Urinary bladder (tissue), 3 donors: ENCODE measurements at regions not wholly inside any gene's neighbourhood (a gene's known extent, or its start where the extent isn't known, plus 50 kb on each side); places are given as distances from the start of the nearest gene placed in this dataset.

Source experiments
- DNase-seq: peaks from one replicate; pipeline ENCODE4 v3.0.0-alpha.2; 2015; ENCODE audit errors: extremely low spot score
- H3K27ac ChIP-seq: one replicate; pipeline ENCODE4 v1.5.1; 2013; ENCODE audit warnings: low read depth, mild to moderate bottlenecking, moderate library complexity
- H3K36me3 ChIP-seq: one replicate; pipeline ENCODE4 v1.6.1; 2013; ENCODE audit warnings: mild to moderate bottlenecking, moderate library complexity; ENCODE audit not compliant: insufficient read depth
- H3K4me1 ChIP-seq: one replicate; pipeline ENCODE4 v1.6.1; 2013; ENCODE audit warnings: mild to moderate bottlenecking, moderate library complexity; ENCODE audit not compliant: insufficient read depth
- H3K4me3 ChIP-seq: one replicate; pipeline ENCODE4 v1.5.1; 2013; ENCODE audit warnings: low read depth, low read length
- WGBS: extraction: QIAGEN DNeasy Blood & Tissue Kit; methylation state at CpG from one replicate; pipeline ENCODE4 v1.1.7; 2013; 5-methylcytosine and 5-hydroxymethylcytosine counted together
- donor health status: healthy with polysubstance abuse.
- donor health status: healthy.

DNA sequence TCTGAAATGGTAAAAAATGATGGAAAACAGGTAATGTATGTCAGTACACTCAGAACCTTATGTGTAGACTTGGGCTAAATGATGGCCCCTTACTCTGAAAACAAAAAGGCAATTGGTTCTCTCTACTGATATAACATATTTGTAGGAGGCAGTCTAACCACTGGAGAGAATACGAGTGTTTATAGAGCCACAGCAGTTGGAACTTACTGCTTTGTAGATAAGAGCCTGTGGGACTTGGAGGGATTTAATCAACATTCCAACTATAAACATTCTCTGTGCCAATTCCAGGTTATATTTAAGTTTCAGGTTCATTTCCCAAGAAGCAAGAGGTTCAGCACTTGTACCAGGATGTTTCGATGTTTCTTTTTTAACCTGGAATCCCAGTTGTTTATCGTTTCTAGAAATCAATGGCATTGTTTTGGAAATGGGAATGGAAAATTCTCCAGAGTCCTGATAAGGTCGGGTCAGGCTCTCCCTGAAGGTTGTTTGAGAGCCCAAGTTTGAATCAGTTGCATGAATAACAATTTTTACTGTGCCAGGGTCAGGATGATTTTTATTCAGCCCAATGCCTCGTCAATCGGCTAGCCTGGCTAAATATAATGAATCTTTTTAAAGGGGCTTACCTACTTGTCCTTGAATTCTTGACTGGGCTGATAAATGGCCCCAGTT, 278.4 kb upstream of the FAM98A start:
- no peaks in the 10 kb centered on the region for H3K36me3 ChIP-seq
- 23% methylated on average over 6 of the region's 6 CpGs for WGBS
- no peaks in the 10 kb centered on the region for H3K4me1 ChIP-seq
- no peak for DNase-seq
- H3K4me3 ChIP-seq = no peak overlapping the region
- H3K27ac ChIP-seq = no peak overlapping the region

DNA sequence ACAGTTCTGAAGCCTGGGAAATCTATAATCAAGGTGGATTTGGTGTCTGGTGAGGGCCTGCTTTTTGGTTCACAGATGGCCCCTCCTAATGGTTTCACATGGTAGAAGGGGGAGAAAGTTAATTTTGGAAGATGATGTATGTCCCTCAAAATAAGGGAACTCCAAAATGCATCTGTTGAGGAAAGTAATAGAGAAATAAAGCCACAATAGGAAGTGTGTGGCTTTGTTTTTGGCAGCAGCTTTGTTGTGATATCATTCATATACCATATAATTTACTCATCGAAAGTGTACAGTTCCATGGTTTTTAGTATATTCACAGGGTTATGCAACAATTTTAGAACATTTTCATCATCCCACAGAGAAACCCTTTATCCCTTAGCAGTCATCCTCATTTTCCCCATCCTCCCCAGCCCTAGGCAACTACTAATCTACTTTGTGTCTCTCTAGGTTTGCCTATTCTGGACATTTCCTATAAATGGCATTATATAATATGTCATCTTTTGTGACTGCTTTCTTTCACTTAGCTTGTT, 274.0 kb upstream of the FAM98A start:
- DNase-seq = no peak
- Histone ChIP-seq H3K27ac (no peak overlapping the region), H3K36me3 (no peaks in the 10 kb centered on the region), H3K4me1 (no peaks in the 10 kb centered on the region), H3K4me3 (no peak overlapping the region)
- 86% methylated on average over 1 of the region's 1 CpG for WGBS

DNA sequence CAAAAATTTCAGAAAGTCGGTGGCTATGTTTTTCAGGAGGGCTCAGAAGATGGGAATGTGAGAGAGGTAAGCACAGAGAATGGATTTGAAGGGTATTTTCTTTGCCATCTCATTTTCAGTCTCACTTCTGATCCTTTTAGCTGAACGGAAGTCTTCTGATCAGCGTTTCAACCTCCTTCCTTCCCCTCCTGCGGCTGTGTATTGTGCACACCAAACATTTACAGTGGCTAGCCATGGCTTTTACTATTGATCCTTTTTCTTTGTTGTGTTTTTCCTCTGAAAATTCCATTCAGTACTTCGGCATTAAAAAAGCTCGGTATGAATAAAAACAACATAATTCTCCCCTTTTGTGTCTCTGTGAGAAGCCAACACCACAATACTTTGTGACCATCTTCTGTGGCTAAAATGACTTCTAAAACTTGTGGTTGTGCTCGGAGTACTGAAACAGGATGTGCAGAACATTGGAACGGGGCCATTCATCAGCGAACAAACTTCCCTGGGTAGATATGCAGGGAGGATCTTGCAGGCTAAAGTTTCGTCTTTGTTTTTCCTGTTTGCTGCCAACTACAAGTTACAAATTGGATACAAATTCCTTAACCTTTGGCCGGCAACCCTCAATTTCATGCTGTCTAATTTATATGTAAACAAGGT, 260.8 kb upstream of the FAM98A start:
- 50% methylated on average over 11 of the region's 11 CpGs for WGBS
- no peaks in the 10 kb centered on the region for H3K36me3 ChIP-seq
- no peak for DNase-seq

DNA sequence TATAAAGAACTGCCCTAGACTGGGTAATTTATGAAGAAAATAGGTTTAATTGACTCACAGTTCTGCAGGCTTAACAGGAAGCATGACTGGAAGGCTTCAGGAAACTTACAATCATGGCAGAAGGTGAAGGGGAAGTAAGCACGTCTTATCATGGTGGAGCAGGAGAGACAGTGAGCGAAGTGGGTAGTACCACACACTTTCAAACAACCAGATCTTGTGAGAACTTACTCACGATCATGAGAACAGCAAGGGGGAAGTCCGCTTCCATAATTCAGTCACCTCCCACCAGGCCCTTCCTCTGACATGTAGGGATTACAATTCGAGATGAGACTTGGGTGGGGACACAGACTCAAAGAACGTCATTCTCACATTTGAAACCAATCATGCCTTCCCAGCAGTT, 260.1 kb upstream of the FAM98A start:
- no peak overlapping the region for H3K4me3 ChIP-seq
- 77% methylated on average over 6 of the region's 6 CpGs for WGBS
- no peak for DNase-seq
- H3K4me1 ChIP-seq = no peaks in the 10 kb centered on the region
- no peak overlapping the region for H3K27ac ChIP-seq
- no peaks in the 10 kb centered on the region for H3K36me3 ChIP-seq

More for the DNA sequence above, 260.8 kb upstream of the FAM98A start:
- Histone ChIP-seq H3K4me1 (no peaks in the 10 kb centered on the region), H3K27ac (no peak overlapping the region), H3K4me3 (no peak overlapping the region)

DNA sequence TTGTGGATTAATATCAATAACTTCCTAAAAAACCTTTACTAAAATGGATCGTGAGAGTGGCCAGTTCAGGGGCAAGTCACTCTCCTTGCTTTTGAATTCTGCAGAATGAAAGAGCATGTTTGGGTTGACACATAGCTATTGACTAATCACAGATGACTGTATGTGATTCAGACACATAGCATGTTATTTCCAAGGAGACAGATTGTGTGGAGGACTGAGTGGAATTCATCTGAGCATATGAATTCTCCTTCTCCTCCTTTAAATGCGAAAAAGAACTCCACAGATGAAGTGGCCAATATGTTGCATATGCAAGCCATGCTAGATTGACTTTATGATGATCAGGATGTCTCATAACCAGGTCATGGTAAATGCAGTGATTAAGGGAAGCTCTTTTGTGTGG, 249.4 kb upstream of the FAM98A start:
- no peak overlapping the region for H3K27ac ChIP-seq
- H3K4me1 ChIP-seq = no peaks in the 10 kb centered on the region
- H3K4me3 ChIP-seq = no peak overlapping the region
- H3K36me3 ChIP-seq = no peaks in the 10 kb centered on the region
- WGBS = 94% methylated on average over 2 of the region's 2 CpGs
- no peak for DNase-seq

DNA sequence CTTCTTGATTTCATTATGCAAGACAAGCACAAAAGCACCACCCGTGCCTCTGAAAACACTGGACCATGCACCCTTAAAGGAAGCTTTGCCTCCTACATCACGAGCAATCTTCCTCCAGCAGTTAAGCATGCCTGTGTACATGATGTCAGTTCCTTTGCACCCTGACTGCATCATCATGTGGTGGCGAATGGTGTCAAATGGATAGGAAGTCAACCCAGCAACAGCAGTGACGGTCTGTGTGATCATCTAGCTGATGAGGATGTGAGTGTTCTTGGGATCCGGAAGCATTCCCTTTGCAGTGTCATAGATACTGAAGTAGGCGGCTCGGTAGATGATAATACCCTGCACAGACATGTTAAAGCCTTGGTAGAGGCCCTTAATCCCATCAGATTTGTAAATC, 240.7 kb upstream of the FAM98A start:
- 91% methylated on average over 7 of the region's 7 CpGs for WGBS
- Histone ChIP-seq H3K27ac (no peak overlapping the region), H3K36me3 (no peaks in the 10 kb centered on the region), H3K4me1 (no peaks in the 10 kb centered on the region), H3K4me3 (no peak overlapping the region)
- no peak for DNase-seq

DNA sequence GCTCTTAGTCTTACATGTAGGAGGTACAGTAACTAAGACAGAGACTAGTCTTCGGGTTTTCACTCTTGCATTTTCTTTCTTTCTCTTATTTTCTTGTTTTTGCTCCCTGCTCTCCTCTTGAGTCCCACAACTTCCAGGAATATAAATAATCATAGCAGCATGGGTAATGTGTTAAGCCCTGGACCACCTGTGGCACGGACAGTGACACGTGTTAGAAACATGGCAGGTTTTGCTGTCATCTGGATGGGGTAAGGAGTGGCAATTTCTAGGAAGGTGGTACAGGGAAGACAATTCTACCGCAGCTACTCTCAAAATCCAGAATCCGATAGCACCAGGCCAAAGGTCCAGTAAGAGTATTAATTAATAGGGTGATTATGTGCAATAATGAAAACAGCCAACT, 237.5 kb upstream of the FAM98A start:
- WGBS = 96% methylated on average over 5 of the region's 5 CpGs
- no peaks in the 10 kb centered on the region for H3K36me3 ChIP-seq
- no peak overlapping the region for H3K4me3 ChIP-seq
- DNase-seq = no peak
- H3K27ac ChIP-seq = no peak overlapping the region
- no peaks in the 10 kb centered on the region for H3K4me1 ChIP-seq

DNA sequence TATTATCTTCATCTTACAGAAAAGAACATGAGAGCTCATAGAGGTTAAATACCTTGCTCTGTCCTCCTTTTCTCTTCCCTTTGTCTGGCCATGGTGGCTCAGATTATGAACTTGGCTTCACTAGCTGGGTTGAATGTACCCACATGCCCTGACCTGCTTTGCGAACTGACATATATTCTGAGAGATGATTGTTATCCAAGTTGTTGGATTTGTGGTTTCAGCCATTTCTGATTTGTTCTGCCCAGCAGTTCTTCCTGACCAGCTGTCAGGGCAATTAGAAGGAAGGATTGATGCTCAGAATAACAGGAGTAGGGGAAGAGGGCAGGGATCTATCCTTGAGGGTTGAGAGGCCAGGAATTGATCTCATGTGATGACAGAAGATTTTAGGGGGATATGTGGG, 236.8 kb upstream of the FAM98A start:
- Histone ChIP-seq H3K4me3 (no peak overlapping the region), H3K27ac (no peak overlapping the region), H3K4me1 (no peaks in the 10 kb centered on the region), H3K36me3 (no peaks in the 10 kb centered on the region)
- DNase-seq = no peak
- WGBS = 72% methylated on average over 1 of the region's 1 CpG

DNA sequence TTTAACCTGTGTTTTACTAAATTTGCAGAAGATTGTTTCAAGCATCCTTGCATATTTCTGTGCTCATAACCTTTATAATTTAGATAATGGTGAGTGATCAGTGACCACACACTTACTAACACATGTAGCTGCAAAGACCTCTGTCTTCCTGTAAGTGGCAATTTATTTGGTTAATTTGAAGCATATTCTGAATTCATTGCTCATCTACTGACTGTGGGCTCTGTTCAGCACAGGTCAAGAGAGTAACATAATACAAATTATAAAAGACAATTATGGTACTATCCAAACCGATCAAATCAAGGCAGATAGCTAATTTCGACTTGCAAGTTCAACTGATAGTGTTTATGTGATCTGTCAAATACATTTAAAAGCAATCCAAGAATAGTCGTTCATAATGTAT, 223.9 kb upstream of the FAM98A start:
- 43% methylated on average over 3 of the region's 3 CpGs for WGBS
- H3K4me3 ChIP-seq = no peak overlapping the region
- H3K27ac ChIP-seq = no peak overlapping the region
- H3K36me3 ChIP-seq = no peaks in the 10 kb centered on the region
- no peak for DNase-seq
- no peaks in the 10 kb centered on the region for H3K4me1 ChIP-seq

DNA sequence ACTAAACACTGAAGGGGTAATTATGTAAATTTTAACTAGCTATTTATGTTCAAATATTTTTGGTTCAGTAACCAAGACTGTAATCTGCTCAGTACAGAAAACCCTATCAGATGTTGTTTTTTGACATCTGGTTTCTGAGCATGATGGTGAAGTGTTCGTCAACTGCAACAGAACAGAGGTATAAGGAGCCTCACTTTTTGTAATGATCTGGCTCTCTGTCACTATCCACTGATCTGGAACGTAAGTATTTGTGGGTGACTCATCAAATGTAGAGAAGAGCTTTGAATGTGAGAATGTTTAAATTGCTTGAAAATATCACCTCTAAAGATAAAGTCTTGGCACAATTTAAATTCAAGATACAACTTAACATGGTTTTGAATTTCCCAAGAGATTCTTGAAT, 213.6 kb upstream of the FAM98A start:
- Histone ChIP-seq H3K36me3 (peaks cover 1% of the 10 kb centered on the region), H3K27ac (no peak overlapping the region), H3K4me3 (no peak overlapping the region), H3K4me1 (no peaks in the 10 kb centered on the region)
- 70% methylated on average over 2 of the region's 2 CpGs for WGBS
- DNase-seq = no peak

DNA sequence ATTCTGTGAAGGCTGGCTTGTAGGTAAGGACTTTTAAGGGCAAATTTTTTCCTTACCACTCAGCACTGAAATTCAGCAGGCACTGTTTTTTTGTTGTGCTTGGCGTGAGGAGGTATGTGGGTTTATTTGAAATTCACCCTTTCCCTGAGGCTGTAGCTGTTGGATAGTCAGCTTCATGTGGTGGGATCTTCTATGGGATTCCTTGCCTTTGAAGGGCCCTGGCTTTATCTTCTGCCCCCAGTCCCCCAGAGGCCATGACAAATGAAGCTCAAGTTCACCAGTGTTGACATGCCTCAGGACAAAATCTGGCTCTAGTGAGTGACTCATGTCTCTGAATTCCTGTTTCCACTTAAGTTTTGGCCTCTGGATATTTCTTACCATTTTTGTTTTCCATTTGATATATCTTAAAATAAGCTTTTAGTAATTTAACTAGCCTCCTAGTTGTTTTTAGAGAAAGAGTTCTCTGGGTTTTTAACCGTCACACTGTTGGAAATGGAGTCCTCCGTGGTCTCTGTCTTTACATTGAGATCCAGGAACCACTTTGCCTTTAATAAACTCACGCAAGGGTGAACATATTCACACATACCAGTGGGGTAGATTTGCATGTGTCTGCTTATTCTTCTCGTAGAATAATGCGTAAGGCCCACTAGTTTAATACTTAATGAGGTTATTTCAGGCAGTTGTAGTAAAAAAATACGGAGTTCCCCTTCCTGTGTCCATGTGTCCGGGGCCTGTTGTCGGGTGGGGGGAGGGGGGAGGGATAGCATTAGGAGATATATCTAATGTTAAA, 211.1 kb upstream of the FAM98A start:
- H3K4me3 ChIP-seq = no peak overlapping the region
- WGBS = 80% methylated on average over 9 of the region's 9 CpGs
- H3K27ac ChIP-seq = no peak overlapping the region
- DNase-seq = no peak
- no peaks in the 10 kb centered on the region for H3K4me1 ChIP-seq
- peaks cover 1% of the 10 kb centered on the region for H3K36me3 ChIP-seq

DNA sequence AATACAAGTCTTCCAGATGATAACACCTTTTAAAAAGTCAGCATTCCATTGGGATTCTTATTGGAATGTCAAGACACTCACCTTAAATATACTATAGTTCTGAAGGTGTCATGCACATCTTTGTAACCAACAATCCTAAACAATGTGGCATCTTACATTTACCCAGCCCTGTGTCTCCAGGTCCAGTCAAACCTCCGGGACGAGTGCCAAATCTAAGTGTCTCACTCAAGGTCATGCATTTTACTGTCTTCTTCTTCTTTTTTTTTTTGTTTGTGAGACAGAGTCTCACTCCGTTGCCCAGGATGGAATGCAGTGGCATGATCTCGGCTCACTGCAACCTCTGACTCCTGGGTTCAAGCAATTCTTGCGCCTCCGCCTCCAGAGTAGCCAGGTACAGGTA, 206.9 kb upstream of the FAM98A start:
- DNase-seq = no peak
- Histone ChIP-seq H3K27ac (no peak overlapping the region), H3K4me1 (no peaks in the 10 kb centered on the region), H3K4me3 (no peak overlapping the region), H3K36me3 (no peaks in the 10 kb centered on the region)
- WGBS = 71% methylated on average over 6 of the region's 6 CpGs

DNA sequence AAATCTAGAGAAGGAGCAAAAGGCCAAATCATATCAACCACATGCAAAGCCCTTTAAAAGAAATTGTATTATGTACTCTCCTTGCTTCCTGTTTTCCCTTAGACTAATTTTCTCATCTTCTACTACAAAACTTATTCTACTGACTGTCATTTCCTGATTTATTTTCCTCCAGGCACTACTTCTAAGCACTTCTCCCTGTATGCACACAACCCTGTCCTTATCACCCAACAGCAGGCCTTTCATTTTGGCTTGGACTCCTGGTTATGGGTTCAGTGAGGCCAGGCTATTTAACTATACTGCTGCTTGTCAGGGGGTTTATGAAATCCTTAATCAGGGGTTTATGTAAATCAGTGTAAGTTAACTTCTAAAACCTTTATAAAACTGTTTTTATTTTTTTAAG, 205.1 kb upstream of the FAM98A start:
- no peaks in the 10 kb centered on the region for H3K36me3 ChIP-seq
- no peak for DNase-seq
- H3K4me3 ChIP-seq = no peak overlapping the region
- no peak overlapping the region for H3K27ac ChIP-seq
- H3K4me1 ChIP-seq = no peaks in the 10 kb centered on the region

DNA sequence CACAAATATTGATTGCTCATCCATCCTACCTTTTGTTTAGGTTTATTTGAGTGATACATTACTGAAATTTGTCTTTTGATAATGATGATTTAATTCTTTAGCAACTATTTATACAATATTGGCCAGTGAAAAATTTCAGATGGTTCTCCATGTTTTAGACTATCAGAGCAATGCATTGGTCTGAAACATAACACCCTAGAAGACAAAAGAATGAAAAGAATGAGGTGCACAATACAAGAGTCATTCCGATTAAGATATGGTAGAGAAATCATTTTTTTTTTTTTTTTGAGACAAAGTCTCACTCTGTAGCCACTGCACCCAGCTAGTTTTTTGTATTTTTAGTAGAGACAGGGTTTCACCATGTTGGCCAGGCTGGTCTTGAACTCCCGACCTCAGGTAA, 197.4 kb upstream of the FAM98A start:
- H3K27ac ChIP-seq = no peak overlapping the region
- H3K4me3 ChIP-seq = no peak overlapping the region
- H3K4me1 ChIP-seq = no peaks in the 10 kb centered on the region
- no peak for DNase-seq
- no peaks in the 10 kb centered on the region for H3K36me3 ChIP-seq
- WGBS = 88% methylated on average over 2 of the region's 2 CpGs
